M059J (cell line): ENCODE measurements at regions not wholly inside any gene's neighbourhood (a gene's known extent, or its start where the extent isn't known, plus 50 kb on each side); places are given as distances from the start of the nearest gene placed in this dataset.

ENCODE experiments used
- DNase-seq: peaks from one replicate; pipeline ENCODE4 v3.0.0-alpha.2; 2012; ENCODE audit warnings: low read depth

DNA sequence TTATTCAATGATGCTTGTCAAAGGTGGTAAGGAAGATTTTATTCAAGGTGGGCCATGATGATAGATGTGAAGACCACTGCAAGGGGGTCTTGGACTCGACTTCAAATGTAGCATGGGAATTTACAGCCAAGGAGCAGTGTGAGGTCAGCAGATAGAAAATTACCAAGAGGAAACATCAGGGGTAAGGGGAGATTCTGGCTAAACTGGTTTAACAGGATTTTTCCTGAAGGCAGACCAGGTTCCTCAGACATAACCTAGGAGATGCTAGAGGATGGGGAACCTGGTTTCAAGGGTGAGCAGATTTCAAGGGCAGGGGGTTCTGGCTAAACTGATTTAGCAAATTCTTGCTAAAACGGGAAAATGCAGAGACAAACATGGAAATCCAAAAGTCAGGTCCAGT, 464.9 kb downstream of the TAFA4 start:
- DNase-seq = no peak

DNA sequence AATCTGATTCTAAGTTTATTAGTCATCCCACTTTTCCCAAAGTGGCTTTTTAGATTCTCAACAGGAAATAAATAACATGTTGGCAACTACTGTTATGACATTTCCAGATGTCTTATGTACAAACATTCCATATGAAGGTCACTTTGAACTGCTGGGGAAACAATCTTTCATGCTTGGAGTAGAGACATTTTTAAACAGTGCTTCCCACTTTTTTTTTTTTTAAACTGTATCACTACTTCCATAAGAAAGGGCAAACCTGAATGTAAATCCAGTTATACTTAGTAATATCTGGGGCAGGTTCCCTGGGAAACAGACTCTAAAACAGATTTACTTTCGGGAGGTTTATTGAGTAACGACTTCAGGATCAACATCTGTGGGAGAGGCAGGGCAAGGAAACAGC, 473.8 kb downstream of the TAFA4 start:
- no peak for DNase-seq

DNA sequence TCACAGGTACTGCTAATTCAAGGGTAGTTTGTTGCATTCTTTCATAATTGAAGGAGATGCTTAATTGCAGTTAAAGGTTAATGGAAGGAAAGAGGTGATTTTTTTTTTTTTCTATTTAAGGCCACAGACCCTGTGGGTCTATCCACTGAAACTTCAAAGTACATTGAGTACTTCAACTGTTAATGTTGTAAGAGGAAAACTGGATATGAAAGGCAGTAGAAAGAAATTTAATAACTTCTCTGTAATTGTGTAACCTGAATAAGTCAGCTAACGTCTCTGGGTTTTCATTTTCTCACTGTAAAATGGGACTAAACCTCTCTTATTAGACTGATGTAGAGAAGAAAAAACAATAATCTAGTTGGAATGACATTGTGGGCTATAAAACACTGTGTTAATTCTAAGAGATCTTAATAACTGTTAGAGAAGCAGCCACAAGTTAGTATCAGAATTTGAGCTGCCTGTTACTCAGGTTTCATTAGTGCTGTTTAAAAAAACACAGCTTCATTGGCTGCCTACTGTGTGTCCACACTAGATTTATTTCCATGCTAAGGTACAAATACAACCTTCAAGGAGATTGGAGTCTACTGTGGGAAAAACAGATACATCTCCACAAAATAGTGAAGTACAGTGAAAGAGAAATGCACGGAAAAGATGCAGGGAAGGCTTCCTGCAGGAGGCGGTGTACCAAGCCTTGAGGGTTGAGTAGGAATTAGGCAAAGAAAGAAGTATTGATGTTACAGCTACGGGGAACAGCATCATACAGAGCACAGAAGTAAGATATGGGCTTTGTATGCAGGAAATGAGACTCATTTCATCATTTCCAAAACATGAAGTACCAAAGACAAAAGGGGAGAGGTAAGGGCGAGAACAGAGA, 483.6 kb downstream of the TAFA4 start:
- DNase-seq = no peak

DNA sequence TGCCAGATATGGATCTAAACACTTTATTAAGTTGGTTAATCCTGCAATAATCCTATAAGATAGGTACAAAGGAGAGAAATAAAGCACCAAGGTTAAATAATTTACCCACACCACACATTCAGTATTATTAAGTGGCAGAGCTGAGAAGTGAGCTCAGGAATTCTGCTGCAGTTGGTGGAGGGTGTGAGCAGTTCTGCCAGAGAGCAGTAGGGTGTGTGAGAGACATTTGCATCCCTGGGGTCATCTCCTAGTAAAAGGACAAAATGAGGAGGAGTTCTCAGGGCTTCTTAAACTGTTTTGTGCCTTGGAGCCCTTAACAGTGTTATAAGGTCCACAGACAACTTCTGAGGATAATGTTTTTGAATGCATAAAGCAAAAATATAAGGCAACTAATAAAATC, 484.5 kb downstream of the TAFA4 start:
- DNase-seq = no peak

DNA sequence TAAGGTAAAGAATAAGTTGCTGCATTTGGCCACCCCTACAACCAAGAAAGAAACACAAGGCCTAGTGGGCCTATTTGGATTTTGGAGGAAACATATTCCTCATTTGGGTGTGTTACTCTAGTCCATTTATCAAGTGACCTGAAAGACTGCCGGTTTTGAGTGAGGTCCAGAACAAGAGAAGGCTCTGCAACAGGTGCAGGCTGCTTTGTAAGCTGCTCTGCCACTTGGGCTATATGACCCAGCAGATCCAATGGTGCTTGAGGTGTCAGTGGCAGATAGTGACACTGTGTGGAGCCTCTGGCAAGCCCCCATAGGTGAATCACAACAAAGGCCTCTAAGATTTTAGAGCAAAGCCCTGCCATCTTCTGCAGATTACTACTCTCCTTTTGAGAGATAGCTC, 491.3 kb downstream of the TAFA4 start:
- no peak for DNase-seq

DNA sequence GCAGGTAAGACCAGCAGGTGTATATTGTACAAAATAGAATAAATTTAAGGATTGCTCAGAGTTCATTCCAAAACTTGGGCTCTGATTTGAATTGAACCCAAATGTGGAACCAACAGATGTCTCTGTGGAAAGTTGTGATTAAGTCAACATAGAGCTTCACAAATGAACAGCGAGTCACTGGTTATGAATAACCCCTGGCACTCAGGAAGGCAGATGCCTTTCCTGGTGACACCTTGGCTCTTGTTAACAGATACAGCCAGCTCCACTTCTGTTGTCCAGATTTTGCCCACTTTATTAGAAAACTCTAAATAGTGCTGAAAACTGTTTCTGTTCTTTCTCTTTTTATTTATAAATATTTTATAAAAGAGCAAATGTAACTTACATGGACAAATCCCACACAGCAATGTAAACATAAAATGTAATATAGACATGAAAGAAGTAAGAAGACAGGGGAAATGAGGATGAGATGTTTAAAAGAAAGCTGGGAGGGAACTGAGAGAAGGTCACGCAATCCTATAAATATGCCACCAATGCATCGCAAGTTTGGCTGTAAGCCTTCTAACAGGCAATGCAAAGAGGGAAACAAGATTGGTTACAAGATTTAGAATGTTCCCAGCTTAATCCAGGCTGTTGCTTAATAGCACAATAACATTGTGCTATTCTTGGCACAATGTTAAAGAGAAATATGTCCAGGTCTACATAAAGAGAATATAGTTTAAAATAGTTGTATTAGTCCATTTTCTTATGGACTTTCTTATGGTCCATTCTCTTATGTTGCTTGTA, 495.5 kb downstream of the TAFA4 start:
- no peak for DNase-seq

DNA sequence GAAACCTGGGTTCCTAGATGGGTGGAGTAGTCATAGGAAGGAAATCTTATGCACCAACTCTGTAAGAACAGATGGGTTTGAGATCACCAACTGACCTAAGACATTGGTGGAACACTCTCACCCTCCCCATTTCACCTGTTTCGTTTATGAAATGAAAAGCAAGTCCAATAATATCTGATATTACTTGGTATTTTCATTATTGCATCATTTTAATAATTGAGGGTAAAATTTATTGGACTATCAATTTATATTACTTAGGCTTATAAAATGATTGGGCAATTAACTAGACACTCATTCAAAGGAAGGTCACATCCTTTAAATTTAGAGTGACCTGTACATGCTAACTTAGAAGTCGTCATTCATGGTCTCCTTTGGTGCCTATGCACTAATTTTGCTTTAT, 503.9 kb downstream of the TAFA4 start:
- no peak for DNase-seq

DNA sequence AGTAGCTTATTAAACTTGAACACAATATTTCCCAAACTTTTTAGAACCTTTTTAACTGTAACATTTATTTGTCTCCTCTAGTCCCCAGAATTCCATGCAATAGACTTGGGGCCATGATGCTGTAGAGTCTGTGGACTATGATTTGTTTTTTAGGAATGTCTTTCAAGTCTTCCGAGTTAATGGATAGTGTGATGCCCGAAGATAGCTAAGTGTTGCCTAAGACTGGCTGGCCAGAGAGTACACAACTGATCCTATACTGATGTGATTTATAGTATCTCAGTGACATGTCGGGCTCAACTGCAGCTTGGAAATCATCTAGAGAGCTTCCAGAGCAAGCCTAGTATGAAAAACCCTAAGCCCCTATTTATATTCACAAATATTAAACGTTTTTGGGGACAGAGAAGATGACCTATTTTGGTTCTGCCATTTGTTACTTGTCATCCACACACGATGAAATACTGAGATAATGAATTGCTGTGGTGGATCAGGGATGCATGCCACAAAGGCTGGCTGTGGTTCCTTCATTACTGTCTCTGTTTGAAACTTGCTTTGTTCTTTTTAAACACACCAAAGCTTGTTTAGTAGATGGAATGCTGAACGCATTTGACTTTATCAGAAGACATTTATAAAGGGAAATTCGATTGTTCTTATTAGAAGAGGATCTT, 507.4 kb downstream of the TAFA4 start:
- DNase-seq = no peak

DNA sequence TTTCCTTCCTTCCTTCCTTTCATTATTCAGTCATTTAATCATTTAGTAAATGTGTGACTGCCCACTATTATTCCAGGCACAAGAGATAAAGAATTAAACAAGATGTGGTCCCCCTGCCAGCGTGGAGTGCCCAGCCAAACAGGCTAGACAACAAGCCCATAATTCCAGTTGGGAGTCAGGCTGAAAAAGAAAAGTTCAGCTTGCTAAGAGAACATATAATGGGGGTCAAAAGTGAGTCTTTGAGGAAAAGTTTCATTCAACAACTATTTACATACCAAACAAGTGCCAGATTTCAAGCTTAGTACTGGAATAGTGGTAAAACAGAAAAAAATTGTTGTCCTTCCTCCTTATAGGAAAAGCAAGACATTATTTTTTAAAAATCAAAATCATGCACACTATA, 523.7 kb downstream of the TAFA4 start:
- DNase-seq = no peak

DNA sequence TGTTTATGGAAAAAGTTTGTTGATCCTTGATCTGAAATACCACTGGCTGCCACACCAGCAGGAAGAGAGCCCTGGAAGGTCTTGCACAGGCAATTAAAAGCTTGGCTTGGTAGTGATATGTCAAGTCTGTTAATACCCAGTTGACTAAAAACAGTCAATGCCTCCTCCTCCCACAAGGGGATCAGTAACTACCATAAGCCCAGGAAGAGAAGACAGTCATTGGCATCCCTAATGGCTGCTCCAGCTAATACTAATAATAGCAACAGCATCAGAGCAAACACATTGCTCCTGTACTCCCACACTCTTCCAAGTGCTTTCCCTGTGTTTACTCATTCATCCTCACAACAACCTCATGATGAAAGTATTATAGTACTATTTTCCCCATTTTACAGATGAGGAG, 528.6 kb downstream of the TAFA4 start:
- no peak for DNase-seq

DNA sequence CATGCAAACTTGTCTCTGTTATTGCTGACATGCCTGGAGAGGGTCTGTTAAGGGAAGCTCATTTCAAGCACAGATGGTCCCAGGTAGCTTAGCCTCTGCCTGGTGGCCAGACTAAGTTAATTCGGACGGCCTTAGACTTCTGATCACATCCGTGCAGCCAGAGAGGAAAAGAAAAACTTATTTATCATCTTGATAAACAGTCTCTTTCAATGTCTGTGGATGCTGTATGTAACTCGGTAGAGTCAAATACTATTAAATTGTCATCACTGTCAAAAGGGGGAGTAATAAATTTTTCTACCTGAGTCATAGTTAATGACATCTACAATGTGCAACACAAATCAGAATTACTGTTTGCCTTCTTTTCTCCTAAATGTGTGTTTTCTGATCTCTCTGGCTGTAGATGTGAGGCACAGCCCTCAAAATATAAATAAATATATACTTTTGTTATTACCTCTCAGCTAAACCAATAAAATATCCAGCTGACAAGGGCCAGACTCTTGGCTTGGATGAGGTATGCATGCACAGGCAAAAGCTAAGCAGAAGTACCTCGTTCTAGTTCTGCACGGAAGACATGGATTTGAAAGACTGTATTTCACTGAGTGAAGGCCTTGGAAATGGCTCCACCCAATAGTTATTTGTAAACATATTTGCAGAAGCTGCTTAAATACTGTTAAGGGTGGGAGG, 530.0 kb downstream of the TAFA4 start:
- DNase-seq = no peak

DNA sequence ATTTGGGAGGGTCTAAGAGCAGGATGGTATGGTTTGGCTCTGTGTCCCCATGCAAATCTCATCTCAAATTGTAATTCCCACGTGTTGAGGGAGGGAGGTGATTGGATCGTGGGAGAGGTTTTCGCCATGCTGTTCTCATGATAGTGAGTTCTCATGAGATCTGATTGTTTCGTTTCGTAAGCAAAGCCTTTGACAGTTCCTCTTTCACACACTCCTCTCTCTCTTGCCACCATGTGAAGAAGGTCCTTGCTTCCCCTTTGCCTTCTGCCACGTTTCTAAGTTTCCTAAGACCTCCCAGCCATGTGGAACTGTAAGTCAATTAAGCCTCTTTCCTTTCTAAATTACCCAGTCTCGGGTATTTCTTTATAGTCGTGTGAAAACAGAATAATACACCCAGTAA, 553.7 kb downstream of the TAFA4 start:
- DNase-seq = no peak

DNA sequence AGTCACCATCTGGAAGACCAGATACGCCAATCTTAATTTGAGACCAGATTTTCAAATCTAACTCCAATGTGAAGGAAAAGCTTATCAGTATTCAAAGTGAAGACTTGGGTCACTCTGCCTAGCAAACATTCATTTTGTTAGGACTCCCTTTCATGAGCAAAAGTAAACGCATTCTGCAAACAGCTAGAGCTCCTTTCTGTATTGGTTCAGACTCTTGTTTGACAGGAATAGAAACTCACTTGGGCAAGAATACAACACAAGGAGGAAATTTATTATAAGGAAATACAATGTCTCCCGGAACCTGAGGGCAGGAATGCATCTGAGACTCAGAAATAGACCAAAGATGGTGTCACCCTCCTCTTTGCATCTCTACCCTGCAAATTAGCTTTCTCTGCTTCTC, 558.6 kb downstream of the TAFA4 start:
- DNase-seq = no peak

DNA sequence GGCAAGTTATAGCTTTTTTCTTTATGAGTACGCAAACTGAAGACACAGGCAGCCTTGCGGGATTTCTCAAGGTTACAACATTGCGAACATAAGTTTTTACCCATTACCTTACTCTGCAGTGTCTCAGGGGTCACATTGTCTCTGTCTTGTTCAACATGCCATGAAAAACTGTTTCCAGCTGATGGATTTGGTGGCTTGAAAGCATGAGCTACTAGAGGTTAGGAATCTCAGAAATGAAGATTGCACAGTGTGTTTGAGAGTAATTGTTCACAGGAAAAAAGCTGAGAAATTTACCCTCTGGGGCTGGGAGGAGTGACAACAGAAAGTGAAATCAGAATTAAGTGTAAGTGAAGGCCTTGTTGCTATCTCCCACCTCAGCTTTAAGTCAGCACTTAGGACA, 568.6 kb downstream of the TAFA4 start:
- DNase-seq = no peak

DNA sequence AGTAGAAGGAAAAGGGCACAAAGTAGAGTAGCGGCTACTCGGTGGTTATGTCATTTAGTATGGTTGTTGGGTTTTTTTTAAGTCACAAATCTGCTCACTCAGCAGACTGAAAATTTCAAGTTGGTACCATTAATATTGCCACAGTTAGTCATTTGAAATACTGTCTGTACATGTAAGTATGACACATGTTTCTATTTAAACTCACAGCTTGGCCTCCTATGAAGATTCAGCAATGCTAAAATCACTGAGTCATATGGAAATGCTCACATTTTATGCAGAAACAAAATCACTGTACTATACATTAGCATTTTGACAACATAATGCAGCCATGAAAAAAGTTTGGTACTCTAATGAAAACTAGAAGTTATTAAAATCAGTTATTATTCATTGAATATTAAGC, 571.9 kb downstream of the TAFA4 start:
- DNase-seq = no peak

DNA sequence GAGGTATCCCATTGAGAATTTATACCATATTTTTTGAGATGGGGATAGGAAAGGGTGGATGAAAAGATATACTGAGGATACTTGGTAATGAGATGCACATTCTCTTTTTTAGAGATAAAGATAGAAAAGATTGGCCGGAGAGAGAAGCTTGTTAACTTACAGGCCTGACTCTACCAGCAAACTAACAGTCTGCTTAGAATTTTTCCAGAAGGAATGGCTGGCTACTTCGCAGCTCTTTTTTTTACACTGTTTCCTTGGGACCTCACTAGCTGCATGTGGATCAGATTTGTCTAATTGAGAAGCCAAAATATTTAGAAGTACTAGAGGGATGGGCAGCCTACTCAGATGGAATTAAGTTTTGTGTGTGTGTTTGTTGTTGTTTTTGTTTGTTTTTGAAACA, 586.6 kb downstream of the TAFA4 start:
- no peak for DNase-seq

DNA sequence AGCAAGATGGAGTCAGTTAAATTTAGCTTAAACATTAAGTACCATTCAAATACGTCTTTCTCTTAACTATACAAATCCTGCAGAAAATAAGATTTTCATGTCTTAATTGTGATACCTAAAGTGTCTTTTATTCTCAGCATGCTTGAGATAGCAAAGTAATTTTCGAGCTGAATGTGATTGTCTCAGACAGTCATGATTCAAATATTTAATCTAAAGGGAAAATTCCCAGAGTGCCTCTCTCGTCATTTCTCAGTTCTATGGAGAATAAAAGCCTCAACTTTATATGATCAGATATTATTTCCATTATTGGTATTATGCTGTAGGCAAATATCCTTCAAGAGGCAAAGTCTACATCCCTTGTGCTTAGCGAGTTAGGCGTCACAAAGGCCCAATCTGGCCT, 589.9 kb downstream of the TAFA4 start:
- no peak for DNase-seq

DNA sequence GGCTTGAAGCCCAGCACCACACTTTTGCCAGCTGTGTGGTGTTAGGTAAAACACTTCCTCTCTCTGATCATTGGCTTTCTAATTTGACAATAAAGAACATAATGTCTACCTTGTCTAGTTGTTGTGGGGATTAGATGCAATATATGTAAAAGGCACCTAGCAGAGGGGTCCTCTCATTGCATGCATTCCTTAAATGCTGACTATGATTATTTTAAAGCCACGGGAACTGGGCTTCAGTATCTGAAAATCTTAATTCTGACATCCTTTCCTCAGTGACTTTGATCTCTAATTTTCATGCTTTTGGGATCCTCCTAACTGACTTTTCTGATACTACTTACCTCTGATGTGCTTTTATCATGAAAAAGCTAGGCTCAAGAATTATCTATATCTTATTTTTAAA, 596.3 kb downstream of the TAFA4 start:
- no peak for DNase-seq

DNA sequence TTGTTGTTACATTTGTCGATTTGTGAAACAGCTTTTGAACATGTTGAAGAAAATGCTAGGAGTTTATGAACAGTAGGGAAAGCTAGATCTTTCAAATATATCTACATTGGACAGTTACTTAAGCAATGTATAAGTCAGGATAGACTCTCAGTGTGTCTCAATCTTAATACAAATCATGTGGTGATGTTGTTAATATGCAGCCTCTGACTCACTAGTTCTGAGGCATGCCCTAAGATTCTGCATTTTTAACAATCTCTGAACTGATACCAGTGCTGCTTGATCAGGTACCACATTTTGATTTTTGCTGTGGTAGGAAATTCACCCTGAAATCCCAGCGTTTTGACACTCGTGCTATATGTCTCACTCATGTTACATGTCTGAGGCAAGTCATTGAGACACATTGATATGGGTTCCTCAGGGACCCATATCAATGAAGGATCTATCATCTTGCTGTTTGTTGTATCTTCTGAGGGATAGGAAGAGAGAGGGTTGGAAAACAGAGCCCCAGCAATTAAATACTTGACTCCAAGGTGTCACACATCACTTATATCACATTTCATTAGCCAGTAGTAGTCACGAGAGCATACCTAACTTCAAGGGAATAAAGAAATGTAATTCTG, 597.9 kb downstream of the TAFA4 start:
- DNase-seq = no peak

DNA sequence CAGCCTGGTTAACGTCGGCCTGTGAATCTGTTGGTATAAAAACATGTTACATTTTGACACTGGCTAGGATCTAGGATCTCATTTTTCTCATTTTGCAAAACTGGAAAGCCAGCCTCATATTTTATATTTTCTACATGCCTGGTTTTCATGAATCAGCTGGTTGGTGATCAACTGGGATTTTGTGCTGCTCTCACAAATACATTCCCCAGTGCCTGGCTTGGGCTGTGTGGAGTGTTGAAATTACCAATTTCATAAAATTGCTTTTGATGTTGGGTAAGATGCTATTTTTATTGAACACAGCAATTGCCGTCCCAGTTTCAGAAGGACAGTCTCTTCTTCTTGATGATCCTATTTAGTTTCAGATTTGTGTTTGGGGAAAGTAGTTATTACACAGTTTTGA, 604.3 kb downstream of the TAFA4 start:
- DNase-seq = no peak

DNA sequence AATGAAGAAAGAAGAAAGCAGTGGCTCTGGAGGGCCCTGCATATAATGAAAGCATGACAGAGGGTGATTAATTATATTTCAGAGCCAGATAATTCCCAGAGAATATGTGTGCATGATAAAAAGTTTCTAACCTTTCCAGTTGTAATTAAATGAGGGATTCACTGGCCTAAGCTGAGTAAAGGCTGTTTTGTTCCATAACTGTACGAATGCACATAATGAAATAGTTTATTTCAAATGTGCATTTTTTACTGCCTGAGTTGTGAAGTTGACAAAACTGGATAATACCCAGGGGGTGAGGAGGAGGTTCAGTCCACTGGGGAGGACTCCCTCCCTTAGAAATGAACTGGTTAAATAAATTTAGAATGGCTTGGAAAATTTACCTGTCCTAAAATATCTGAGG, 616.4 kb downstream of the TAFA4 start:
- no peak for DNase-seq

DNA sequence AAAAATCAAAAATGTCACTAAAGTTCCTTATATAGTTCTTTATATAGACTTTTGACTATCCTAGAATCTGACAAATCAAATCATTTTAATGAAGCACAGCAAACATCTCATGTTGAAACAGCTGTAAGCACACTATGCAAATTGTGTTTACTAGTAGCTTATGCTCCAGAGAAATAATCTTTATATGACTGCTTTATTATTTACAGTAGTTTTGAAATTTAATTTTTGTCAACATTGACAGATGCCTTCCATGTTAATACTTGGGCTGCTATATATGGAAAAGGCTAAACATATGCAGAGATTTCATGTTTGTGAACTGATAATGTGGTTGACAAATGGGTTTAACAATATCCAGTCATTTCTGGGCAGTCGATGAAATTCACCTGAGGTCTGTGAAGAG, 616.8 kb downstream of the TAFA4 start:
- no peak for DNase-seq
